Right atrium auricular region (tissue), 2 donors: ENCODE measurements at regions not wholly inside any gene's neighbourhood (a gene's known extent, or its start where the extent isn't known, plus 50 kb on each side); places are given as distances from the start of the nearest gene placed in this dataset.
A peak's percentile ranks its signal among the peaks of the same experiment; 100 is the strongest.

ENCODE experiments used
- DNase-seq: peaks from one replicate; pipeline ENCODE4 v3.0.0-alpha.2; 2019; ENCODE audit warnings: low spot score
- H3K27ac ChIP-seq, 2 donors: fragments of 200-600 bp; sonication (generic); 1 replicate in 1 of 2; 2 replicates in 1 of 2; pipeline ENCODE4 v1.5.1; 2016 to 2019
- H3K27me3 ChIP-seq, 2 donors: fragments of 200-600 bp; sonication (generic); one replicate each; pipeline versions ENCODE4 v1.5.1 to v1.6.0; 2017 to 2019
- H3K36me3 ChIP-seq: fragments of 200-600 bp; sonication (generic); one replicate; pipeline ENCODE4 v1.5.1; 2016
- H3K4me1 ChIP-seq, 2 donors: fragments of 200-600 bp; sonication (generic); one replicate each; pipeline versions ENCODE4 v1.5.1 to v1.6.0; 2017 to 2019
- H3K4me3 ChIP-seq, 2 donors: fragments of 200-600 bp; sonication (generic); 1 replicate in 1 of 2; 2 replicates in 1 of 2; pipeline ENCODE4 v1.5.1; 2017 to 2019; ENCODE audit warnings: mild to moderate bottlenecking in 1 of 2, moderate library complexity in 1 of 2
- H3K9me3 ChIP-seq, 2 donors: fragments of 200-600 bp; sonication (generic); one replicate each; pipeline ENCODE4 v1.5.1; 2019
- TF ChIP-seq, protein P1 (sequence below), 2 donors: fragments of 200-600 bp; sonication (generic); IDR thresholded peaks; one replicate each; pipeline ENCODE4 v1.5.1; 2019; ENCODE audit warnings: antibody characterized with exemption in 2 of 2

DNA sequence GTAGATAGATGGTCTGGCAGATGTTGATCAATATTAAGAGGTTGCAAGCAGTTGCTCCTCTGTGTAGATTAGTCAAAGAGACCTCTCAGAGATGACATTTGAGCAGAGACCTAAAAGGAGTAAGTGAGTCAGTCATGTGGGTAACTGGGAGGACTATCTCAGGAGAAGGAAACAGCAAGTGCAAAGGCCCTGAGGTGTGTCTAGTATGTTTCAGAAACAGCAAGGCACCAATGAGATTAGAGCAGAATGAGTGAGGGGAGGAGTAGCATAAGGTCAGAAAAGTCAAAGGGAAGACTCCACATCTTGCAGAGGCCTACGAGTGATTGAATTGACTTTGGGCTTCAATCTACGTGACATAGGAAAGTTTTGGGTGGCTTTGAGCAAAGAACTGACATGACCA is 89.8 kb upstream of the COL1A2 start:
- Histone ChIP-seq H3K27me3 (no peaks in the 10 kb centered on the region), H3K9me3 (no peaks in the 10 kb centered on the region), H3K4me3 (no peak overlapping the region), H3K36me3 (no peaks in the 10 kb centered on the region), H3K4me1 (peaks cover 0 to 15% of the 10 kb centered on the region in 2 donors), H3K27ac (peak overlapping the region; percentile 58 to 63)
- DNase-seq, result no peak
- TF ChIP-seq, protein P1, sequence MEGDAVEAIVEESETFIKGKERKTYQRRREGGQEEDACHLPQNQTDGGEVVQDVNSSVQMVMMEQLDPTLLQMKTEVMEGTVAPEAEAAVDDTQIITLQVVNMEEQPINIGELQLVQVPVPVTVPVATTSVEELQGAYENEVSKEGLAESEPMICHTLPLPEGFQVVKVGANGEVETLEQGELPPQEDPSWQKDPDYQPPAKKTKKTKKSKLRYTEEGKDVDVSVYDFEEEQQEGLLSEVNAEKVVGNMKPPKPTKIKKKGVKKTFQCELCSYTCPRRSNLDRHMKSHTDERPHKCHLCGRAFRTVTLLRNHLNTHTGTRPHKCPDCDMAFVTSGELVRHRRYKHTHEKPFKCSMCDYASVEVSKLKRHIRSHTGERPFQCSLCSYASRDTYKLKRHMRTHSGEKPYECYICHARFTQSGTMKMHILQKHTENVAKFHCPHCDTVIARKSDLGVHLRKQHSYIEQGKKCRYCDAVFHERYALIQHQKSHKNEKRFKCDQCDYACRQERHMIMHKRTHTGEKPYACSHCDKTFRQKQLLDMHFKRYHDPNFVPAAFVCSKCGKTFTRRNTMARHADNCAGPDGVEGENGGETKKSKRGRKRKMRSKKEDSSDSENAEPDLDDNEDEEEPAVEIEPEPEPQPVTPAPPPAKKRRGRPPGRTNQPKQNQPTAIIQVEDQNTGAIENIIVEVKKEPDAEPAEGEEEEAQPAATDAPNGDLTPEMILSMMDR (IDR thresholded peaks at IDR 0.05), result no peak

DNA sequence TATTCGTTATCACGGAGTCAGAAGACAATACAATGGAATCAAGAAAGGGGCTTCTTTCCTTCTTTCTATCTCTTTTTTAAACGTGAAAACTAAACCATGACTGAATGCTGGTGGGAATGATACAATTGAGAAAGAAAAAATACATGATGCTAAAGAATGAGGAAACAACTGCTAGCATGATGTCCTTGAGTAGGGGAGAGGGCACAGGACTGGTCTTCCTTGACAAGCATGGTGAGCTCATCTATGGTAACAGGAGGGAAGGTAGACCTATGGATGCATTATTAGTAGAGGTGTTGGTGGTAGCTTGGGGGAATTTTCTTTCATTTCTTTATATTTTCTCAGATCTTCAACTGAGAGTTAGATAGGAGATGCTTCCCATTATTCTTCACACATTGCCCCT is 88.9 kb upstream of the COL1A2 start:
- H3K4me1 ChIP-seq, result peaks cover 0 to 15% of the 10 kb centered on the region in 2 donors
- no peaks in the 10 kb centered on the region for H3K36me3 ChIP-seq
- no peak overlapping the region for H3K27ac ChIP-seq
- TF ChIP-seq, protein P1 (IDR thresholded peaks at IDR 0.05), result no peak
- H3K27me3 ChIP-seq, result no peaks in the 10 kb centered on the region
- DNase-seq, result no peak
- H3K9me3 ChIP-seq, result no peaks in the 10 kb centered on the region
- H3K4me3 ChIP-seq, result no peak overlapping the region

DNA sequence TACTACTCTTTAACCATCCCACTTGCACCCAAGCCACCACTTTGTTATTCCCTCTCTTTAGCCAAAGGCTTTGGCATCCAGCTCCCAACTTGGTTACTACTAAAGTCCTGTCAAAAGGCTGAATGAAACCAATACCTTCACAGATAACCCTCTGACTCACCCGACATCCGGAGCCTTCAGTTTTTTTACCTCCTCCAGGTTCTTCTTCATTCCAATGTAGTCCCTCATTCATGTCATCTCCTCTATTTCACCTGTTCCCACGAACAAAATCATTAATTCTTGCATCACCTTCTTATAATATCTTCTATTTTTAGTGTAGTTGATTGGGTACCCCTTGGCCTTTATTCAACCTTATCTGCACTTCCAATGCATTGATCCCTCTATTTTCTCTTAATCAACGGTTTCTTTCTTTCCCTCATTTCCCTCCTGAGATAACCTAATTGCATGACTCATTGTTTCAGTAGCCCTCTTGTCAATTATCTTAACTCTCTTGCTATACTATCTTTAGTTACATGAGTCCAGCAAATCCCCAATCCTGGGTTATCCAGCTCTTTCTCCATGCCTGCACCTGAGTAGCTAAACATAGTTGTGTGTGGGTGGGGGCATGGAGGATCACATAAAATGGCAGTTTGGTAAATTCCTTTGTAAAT is 87.2 kb upstream of the COL1A2 start:
- no peak overlapping the region for H3K27ac ChIP-seq

DNA sequence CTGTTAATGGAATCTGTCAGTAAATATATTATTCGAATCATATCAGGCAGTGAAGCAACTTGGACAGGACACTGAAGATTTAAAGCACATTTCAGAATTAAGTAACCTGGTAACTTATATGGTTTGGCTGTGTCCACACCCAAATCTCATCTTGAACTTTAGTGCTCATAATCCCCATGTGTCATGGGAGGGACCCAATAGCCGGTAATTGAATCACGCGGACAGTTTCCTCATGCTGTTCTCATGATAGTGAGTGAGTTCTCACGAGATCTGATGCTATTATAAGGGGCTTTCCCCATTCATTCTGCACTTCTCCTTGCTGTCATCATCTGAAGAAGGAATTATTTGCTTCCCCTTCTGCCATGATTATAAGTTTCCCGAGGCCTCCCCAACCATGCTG is 83.2 kb upstream of the COL1A2 start:
- Histone ChIP-seq H3K9me3 (no peaks in the 10 kb centered on the region), H3K4me1 (peaks cover 0 to 20% of the 10 kb centered on the region in 2 donors), H3K36me3 (no peaks in the 10 kb centered on the region), H3K4me3 (no peak overlapping the region), H3K27ac (no peak overlapping the region), H3K27me3 (no peaks in the 10 kb centered on the region)
- TF ChIP-seq, protein P1 (IDR thresholded peaks at IDR 0.05), result no peak
- no peak for DNase-seq

More for the DNA sequence above, 87.2 kb upstream of the COL1A2 start:
- H3K9me3 ChIP-seq, result no peaks in the 10 kb centered on the region
- H3K4me1 ChIP-seq, result peaks cover 0 to 14% of the 10 kb centered on the region in 2 donors
- no peak for DNase-seq
- no peak overlapping the region for H3K4me3 ChIP-seq
- H3K27me3 ChIP-seq, result no peaks in the 10 kb centered on the region
- TF ChIP-seq, protein P1 (IDR thresholded peaks at IDR 0.05), result no peak
- no peaks in the 10 kb centered on the region for H3K36me3 ChIP-seq

DNA sequence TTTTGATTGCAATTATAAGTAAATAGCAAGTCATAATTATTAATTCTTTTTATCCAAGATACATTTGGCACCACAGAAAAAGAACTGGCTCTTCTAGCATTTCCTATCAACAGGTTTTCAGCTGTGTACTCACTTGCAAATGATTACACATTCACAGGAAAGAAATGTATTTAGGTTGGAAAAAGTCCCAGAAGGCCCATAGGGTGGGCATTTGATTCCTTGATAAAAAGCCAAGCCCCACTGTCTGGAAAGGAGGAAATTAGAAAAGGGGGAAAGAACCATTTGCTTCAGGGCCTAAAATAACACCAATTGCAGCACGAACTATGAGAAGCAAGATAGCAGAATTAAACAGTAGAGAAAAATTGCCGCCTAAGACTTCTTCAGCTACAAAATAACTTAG is 80.8 kb upstream of the COL1A2 start:
- peaks cover 0 to 20% of the 10 kb centered on the region in 2 donors for H3K4me1 ChIP-seq
- H3K9me3 ChIP-seq, result no peaks in the 10 kb centered on the region
- H3K27me3 ChIP-seq, result no peaks in the 10 kb centered on the region
- TF ChIP-seq, protein P1 (IDR thresholded peaks at IDR 0.05), result no peak
- no peak for DNase-seq
- no peak overlapping the region for H3K4me3 ChIP-seq
- peak overlapping the region in 1 of 2 donors; percentile 9 for H3K27ac ChIP-seq
- H3K36me3 ChIP-seq, result no peaks in the 10 kb centered on the region
